GM19239 (cell line): ENCODE measurements at regions not wholly inside any gene's neighbourhood (a gene's known extent, or its start where the extent isn't known, plus 50 kb on each side); places are given as distances from the start of the nearest gene placed in this dataset.
"Not testable (repeated sequence)": the region's sequence is repeated elsewhere in the genome, so short reads cannot be mapped to it uniquely, and the experiment has no call there.

ENCODE experiments used
- DNase-seq: peaks from one replicate; pipeline ENCODE4 v3.0.0; 2011; ENCODE audit warnings: low spot score; ENCODE audit not compliant: insufficient read length
- FAIRE-seq: peaks from 2 replicates; lab custom pipeline; 2011; peaks lifted over from hg19 to GRCh38; lab: Jason Lieb, UNC

- DNase-seq, result no peak
- FAIRE-seq, result no peak
These were observed 700.6 kb downstream of the METTL15 start for GRCh38 chr11:28808771-28809170.

DNA sequence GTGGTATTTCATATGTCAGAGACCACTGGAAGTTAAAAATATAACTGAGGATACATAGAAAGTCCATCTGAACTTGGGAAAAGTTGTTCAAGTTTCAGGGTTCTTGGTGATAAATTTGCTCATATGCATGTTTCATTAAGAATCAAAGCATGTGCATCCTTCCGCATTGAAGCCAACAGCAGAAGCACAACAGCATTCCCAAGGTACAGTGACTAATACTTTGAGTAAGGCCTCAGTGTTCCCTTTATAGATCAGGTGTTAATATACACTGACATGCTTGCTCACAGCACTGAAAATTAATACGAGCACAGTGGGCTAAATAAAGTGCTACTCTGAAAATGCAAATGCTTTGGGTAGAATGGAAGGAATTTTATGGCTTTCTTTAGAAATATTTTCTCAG is 691.1 kb downstream of the METTL15 start:
- DNase-seq (no peak), FAIRE-seq (no peak)

- FAIRE-seq (no peak), DNase-seq (no peak)
These were observed 690.1 kb downstream of the METTL15 start for GRCh38 chr11:28798286-28798685.

- FAIRE-seq, result no peak
- no peak for DNase-seq
These were observed 689.3 kb downstream of the METTL15 start for GRCh38 chr11:28797536-28797935.

DNA sequence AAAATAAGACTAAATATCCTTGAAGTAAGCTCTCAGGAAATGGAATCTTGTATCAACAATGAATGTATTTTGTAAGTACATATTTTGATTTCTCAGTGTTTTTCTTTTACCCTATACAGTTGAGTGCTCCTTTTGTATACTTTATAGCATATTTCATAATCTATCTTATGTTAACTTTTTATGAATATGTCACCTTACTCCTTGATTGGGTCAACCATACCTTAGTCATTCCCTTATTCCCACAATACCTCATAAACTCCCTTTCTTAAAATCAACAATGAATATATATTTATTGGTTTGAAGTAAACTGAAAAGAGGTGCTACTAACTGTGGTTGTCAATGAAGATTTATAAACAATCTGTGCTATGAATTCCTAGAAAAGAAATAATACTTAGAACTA is 686.2 kb downstream of the METTL15 start:
- no peak for FAIRE-seq
- DNase-seq, result no peak

DNA sequence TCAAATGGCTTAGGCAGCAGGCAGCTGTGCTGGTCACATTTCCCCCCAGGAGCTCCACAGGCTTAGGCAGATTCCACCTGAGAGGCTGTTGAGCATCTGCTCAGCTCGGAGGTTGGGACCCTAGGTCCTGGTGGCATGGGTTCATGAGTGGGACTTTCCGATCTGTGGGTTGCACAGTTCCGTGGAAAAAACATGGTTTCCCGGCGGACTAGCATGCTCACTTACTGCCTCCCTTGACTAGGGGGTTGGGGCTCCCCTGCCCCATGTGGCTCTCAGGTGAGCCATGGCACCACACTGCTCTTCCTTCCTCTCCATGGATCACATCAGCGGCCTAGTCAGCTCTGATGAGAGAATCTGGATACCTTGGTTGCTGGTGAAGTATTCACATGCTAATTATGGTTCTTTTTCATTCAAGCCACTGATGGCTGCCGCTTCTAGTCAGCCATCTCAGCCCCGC is 685.1 kb downstream of the METTL15 start:
- FAIRE-seq (no peak), DNase-seq (no peak)

DNA sequence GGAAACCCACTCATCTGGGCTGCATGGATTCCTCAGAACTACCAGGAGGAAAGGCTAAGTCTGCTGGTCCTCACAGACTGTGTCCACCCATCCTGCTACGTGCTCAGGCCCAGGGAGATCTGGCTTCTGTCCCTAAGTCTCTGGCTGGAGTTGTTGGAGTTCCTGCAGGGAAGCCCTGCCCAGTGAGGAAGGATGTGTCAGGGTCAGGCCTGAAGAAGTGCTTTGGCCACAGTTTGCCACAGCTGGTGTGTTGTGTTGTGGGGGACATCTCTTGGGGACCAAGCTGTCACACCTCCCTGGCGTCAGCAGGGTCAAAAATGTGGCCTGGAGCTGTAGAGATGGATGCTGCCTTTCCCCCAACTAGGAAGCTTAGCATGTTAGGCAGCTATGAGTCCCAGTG is 684.7 kb downstream of the METTL15 start:
- DNase-seq (no peak), FAIRE-seq (no peak)

- DNase-seq, FAIRE-seq: not testable (repeated sequence)
These were observed 679.7 kb downstream of the METTL15 start for GRCh38 chr11:28787897-28788296.

GRCh38 chr11:28777126-28777525 is 668.9 kb downstream of the METTL15 start:
- DNase-seq (no peak), FAIRE-seq (no peak)

GRCh38 chr11:28773606-28774005 is 665.4 kb downstream of the METTL15 start:
- DNase-seq, result no peak

GRCh38 chr11:28770806-28771205 is 662.6 kb downstream of the METTL15 start:
- DNase-seq, result no peak
- no peak for FAIRE-seq

More at GRCh38 chr11:28773606-28774005, 665.4 kb downstream of the METTL15 start:
- no peak for FAIRE-seq

DNA sequence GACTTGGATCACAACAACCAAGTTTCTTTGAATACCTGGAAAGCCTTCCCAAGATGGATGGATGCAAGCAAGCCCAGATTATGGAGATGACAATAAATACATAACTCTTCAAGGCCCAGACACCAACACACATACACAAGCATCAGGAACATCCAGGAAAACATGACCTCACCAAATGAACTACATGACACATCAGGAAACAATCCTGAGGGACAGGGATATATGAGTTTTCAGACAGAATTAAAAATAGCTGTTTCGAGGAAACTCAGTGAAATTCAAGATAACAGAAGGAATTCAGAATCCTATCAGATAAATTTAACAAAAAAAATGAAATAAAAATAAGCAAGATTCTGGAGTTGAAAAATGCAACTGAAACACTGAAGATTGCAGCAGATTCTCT is 659.4 kb downstream of the METTL15 start:
- no peak for FAIRE-seq

DNA sequence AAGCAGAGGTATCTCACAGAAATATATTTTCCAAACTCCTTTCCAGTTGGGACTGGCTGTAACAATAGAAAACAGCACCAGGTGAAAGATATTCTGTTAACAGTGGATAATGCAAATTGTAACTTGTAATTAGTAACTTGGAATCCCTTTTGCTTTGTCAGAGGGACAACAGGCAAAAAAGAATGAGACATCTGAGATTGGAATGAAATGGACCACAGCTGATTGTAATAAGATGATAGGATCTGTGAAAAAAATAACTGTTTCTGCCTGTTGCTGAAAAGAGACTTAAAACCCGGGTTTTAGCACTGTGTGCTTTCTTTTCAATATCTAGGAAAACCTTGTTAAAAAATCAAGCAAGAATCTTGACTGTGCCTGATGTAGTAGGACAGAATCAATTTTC is 655.7 kb downstream of the METTL15 start:
- FAIRE-seq (no peak), DNase-seq (no peak)

More for the DNA sequence above, 659.4 kb downstream of the METTL15 start:
- DNase-seq, result no peak

DNA sequence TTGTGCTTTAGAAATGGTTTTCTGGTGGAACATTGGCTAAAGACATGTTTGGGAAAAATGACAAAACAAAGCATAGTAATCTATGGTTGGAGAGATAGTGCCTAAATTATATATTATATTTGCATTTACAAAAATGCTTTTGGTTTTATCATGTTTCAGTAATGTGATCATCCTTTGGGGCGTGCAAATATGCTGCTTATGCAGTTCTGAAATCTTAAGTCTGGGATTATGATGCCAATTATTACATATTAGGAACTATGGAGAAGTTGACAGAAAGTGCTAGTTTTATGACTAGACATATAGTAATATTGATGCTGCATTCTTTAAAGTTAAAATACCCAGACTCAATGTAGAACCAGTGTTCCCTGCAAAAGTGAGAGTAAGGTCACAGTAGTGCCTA is 655.0 kb downstream of the METTL15 start:
- DNase-seq, result no peak
- no peak for FAIRE-seq

DNA sequence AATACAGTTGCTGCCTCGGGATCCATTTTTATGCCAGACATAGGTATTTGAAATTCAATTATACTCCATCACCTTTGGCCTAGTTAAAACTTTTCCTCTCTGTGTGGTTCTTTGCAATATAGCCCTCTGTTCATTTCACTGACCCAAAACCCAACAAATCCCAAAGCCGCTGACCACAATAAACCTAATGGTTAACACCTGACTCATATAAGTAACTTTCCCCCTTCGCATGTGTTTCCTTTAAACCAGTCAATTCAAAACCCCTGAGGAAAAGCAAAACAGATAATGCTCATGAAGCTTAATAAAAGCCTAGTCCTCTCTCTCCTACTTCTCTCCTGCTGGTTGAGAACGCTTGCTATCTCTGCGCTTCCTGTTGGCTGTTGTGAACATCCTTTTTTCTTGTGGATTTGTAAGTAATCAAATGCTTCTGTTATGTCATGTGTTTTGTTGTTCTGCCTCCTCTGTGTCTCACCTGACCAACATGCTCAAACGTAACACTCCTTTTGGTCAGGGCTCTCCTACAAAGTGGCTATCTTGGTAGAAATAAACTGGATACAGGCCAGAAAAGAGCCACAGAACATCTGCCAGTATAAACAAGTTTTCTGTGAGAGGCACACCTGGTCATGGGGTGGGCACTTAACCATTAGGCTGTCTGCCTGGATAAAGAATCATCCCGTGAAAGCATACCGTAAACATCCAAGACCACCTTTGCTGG is 652.6 kb downstream of the METTL15 start:
- DNase-seq (no peak), FAIRE-seq (no peak)

- no peak for DNase-seq
These were observed 651.1 kb downstream of the METTL15 start for GRCh38 chr11:28759311-28759710.

DNA sequence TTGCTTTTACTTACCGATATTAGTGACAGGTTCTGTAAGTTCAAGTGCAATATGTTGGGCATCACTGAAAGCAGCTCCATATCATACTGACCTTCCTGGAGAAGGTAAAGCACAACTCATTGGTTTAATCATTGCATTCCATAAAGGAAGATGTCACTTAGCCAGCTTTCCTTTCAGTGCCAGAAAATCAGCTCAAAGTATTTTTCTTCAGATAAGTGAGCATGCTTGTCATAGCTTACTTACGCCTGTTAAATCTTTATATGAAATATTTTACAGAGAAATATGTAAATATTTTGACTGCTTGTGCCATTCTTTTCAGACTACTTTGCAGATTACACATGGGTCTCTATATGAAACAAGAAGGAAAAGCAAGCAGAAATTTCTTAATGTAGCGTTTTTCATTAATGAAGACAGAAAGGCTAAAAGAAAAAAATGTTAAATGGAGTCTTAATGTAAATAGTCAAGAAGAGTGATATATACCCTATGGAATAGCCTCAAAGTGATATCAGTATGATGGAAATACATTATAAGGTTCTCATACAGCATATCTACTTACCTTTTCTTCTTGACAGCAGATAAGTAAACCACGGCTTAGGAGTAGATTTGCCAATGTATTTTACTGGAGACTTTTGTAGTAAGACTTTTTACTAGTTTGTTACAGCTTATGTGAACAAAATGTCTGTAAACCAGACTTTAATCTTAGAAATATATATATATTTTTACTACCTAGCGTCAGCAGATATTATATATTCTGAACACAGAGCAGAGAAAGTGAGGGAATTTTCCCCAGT is 649.7 kb downstream of the METTL15 start:
- DNase-seq, result no peak
- no peak for FAIRE-seq

More at GRCh38 chr11:28759311-28759710, 651.1 kb downstream of the METTL15 start:
- FAIRE-seq, result no peak

GRCh38 chr11:28756977-28757376 is 648.8 kb downstream of the METTL15 start:
- FAIRE-seq (no peak), DNase-seq (no peak)

DNA sequence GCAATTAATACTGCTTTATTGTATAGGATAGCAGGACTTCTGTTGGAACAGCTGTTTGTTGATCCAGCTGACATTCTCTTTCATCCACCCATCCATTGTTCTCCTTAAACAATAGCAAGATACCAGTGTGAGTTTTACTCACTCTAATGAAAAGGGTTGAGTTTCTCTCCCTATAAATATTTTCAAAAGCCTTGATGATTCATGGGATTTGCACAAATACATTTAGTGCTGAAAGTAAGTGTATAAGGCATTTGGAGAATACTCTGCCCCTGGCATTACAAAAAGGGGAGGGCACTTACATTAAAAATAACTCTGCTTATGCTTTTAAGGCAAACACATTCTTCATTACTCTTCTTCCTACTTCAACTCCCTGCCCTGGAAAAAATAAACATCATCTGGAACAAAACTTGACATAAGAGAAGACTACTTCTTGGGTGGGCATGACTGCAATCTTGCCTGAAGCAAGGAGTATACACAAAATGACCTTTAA is 634.9 kb downstream of the METTL15 start:
- no peak for DNase-seq
- FAIRE-seq, result no peak

GRCh38 chr11:28739489-28740280 is 631.5 kb downstream of the METTL15 start:
- FAIRE-seq, result no peak
- no peak for DNase-seq
